T-helper 1 cell treated with Interleukin-12 subunit alpha and Interleukin-12 subunit beta and Interleukin-4 antibody, amounts not matched to agents 30 μg/mL and 1 μg/mL, for 36 hours (primary cell): ENCODE measurements at regions not wholly inside any gene's neighbourhood (a gene's known extent, or its start where the extent isn't known, plus 50 kb on each side); places are given as distances from the start of the nearest gene placed in this dataset.
A peak's percentile ranks its signal among the peaks of the same experiment; 100 is the strongest.

ENCODE experiments used
- H3K27ac Mint-ChIP-seq: one replicate; pipeline ENCODE4 v1.8.0; 2021; ENCODE audit warnings: mild to moderate bottlenecking, mixed read lengths
- H3K27me3 Mint-ChIP-seq: one replicate; pipeline ENCODE4 v1.8.0; 2021; ENCODE audit warnings: low read depth, mixed read lengths
- H3K36me3 Mint-ChIP-seq: one replicate; pipeline ENCODE4 v1.8.0; 2021; ENCODE audit warnings: low read depth, mixed read lengths
- H3K4me1 Mint-ChIP-seq: one replicate; pipeline ENCODE4 v1.8.0; 2021; ENCODE audit warnings: low read depth, mixed read lengths
- H3K4me3 Mint-ChIP-seq: one replicate; pipeline ENCODE4 v1.8.0; 2021; ENCODE audit warnings: mild to moderate bottlenecking, moderate library complexity, mixed read lengths
- H3K9me3 Mint-ChIP-seq: one replicate; pipeline ENCODE4 v1.8.0; 2021; ENCODE audit warnings: mixed read lengths

DNA sequence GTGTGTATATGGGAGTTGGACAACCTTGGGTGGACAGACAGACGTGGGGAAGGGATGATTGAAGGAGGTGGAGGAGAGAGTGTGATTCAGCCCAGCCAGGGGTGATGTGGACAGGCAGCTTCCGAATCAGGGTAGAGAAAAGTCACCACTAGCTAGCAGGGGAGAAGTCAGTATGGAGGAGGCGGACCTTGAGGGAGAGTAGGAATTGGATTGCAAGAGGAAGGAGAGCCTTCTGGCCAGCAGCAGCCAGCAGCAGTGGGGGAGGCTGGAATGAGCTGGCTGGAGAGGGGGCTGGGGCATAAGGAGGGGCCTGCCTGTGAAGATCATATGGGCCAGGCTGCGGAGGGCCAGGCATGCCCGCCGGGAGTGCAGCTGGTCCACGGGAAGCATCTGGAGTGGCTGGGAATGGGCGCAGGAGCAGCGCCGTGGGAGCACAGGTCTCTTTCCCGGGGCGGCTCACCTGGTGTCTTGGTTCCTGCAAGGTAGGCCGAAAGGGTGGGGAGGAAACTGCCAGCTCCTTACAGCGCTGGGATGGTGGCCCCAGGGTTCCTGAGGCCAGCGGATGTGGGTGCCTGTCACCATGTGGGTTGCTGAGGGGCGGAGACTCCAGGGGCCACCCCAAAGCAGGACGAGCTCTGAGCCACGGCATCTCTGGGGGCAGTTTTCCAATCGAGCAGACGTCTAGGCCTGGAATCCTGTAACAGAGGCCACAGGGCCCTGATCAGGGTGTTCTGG is 235.3 kb downstream of the SEC14L1 start:
- Mint-ChIP-seq H3K27ac (peak overlapping the region; percentile 85), H3K4me3 (peak overlapping the region; percentile 91), H3K36me3 (peaks cover 24% of the 10 kb centered on the region), H3K27me3 (no peaks in the 10 kb centered on the region), H3K9me3 (no peaks in the 10 kb centered on the region), H3K4me1 (peaks cover 48% of the 10 kb centered on the region)

DNA sequence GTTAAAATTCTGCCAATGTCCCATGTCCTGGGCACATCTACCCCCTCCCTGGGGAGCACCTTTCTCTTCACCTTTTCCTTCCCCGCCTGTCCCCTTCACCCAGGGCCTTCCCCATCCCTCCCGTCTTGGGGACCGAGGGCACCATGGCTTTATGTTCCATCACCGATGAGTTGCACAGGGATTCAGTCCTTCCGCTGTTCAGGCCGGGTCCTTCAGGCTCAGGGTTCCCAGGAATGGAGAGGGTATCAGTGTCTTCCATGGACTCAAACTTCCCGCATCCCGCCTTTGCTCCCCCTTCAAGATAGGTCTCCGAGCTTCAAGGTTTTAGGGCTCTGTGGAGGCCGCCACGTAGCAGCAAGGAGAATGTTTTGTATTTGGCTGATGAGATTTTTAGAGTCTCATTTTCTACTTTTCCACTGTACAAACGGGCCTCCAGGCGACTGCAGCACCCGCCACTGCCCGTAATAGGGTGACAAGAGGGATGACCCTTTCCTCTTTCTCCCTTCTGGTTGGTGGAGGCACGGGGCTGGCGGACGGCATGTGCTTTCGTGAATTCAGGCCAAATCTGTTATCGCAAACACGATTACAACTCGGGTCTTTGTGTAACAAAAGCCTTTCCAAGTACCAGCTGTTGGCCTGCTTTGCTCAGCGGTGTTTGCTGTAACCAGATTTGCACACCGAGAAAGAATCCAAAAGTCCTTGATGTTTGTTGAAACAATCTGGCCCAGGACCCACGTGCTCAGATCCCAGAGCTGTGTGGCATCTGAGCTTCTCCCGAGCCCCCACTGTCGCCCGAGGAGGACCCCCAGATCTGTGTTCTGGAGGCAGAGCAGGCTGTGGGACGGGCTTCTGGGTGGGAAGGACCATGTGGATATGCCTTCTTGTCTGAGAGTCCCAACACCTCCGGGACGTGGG is 236.3 kb downstream of the SEC14L1 start:
- Mint-ChIP-seq H3K27ac (peak overlapping the region; percentile 77), H3K4me1 (peaks cover 45% of the 10 kb centered on the region), H3K9me3 (no peaks in the 10 kb centered on the region), H3K36me3 (peaks cover 25% of the 10 kb centered on the region), H3K4me3 (peak overlapping the region; percentile 91), H3K27me3 (no peaks in the 10 kb centered on the region)

GRCh38 chr17:77377710-77378235 is 237.0 kb downstream of the SEC14L1 start:
- H3K27me3 Mint-ChIP-seq, result no peaks in the 10 kb centered on the region
- H3K9me3 Mint-ChIP-seq, result no peaks in the 10 kb centered on the region
- no peak overlapping the region for H3K27ac Mint-ChIP-seq
- no peak overlapping the region for H3K4me3 Mint-ChIP-seq
- peaks cover 48% of the 10 kb centered on the region for H3K4me1 Mint-ChIP-seq
- H3K36me3 Mint-ChIP-seq, result peaks cover 25% of the 10 kb centered on the region

DNA sequence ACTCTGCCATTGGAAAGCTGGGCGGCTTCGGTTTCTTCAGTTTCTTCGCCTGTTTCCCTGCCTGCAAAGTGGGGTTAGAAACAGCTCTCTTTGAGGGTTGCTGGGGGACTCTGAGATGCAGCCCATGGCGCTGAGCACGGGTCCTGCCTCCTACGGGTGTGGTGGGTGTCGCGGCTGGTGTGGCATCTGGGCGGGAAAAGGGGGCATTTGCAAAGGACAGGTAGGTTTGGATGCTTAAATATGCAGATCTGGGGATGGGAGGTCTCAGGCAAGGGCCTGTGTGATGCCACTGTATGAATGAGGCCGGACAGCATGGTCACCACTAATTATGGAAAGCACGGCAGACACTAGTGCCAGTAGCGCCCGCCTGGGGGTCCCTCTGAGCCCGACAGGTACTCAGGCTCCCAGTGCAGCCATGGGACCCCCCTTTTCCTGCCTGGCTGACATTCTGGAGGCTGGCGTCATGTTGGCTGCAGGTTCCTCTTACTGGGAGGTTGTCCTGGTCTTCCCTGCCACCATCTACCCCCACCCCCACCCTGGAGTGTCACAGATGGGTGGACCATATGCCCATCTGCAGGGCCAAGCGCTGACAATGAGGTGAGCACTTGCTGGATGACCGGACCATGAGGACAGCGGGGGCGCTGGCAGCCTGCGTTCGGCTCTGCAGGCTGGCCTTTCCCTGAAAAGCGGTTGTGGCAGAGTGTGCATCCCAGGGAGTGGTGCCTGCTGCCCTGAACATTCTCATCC is 237.7 kb downstream of the SEC14L1 start:
- no peak overlapping the region for H3K4me3 Mint-ChIP-seq
- no peaks in the 10 kb centered on the region for H3K27me3 Mint-ChIP-seq
- H3K9me3 Mint-ChIP-seq, result no peaks in the 10 kb centered on the region
- peaks cover 27% of the 10 kb centered on the region for H3K36me3 Mint-ChIP-seq
- peaks cover 54% of the 10 kb centered on the region for H3K4me1 Mint-ChIP-seq
- H3K27ac Mint-ChIP-seq, result peak overlapping the region; percentile 11

DNA sequence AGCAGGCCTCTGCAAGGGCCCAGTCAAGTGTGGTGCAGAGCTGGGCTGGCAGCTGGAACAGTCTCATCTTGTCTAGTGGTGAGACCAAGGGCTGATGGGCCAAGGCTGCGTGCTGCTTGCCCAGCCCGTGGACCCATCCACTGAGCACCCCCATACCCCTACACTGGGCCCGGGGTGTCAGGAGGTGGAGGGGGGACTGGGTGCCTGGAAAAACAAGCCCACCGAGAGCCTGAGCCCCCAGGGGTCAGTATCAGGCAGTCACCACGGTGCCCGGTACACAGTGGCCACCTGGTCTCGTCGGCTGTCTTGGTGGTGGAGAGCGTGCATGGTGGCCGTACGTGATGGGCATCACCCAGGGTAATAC is 238.3 kb downstream of the SEC14L1 start:
- Mint-ChIP-seq H3K9me3 (no peaks in the 10 kb centered on the region), H3K4me1 (peaks cover 60% of the 10 kb centered on the region), H3K36me3 (peaks cover 31% of the 10 kb centered on the region), H3K27me3 (no peaks in the 10 kb centered on the region), H3K27ac (no peak overlapping the region), H3K4me3 (no peak overlapping the region)

- peaks cover 30% of the 10 kb centered on the region for H3K36me3 Mint-ChIP-seq
- peaks cover 66% of the 10 kb centered on the region for H3K4me1 Mint-ChIP-seq
- no peaks in the 10 kb centered on the region for H3K9me3 Mint-ChIP-seq
- no peak overlapping the region for H3K4me3 Mint-ChIP-seq
- H3K27ac Mint-ChIP-seq, result no peak overlapping the region
- H3K27me3 Mint-ChIP-seq, result no peaks in the 10 kb centered on the region
These were observed 239.1 kb downstream of the SEC14L1 start for GRCh38 chr17:77379832-77380231.

DNA sequence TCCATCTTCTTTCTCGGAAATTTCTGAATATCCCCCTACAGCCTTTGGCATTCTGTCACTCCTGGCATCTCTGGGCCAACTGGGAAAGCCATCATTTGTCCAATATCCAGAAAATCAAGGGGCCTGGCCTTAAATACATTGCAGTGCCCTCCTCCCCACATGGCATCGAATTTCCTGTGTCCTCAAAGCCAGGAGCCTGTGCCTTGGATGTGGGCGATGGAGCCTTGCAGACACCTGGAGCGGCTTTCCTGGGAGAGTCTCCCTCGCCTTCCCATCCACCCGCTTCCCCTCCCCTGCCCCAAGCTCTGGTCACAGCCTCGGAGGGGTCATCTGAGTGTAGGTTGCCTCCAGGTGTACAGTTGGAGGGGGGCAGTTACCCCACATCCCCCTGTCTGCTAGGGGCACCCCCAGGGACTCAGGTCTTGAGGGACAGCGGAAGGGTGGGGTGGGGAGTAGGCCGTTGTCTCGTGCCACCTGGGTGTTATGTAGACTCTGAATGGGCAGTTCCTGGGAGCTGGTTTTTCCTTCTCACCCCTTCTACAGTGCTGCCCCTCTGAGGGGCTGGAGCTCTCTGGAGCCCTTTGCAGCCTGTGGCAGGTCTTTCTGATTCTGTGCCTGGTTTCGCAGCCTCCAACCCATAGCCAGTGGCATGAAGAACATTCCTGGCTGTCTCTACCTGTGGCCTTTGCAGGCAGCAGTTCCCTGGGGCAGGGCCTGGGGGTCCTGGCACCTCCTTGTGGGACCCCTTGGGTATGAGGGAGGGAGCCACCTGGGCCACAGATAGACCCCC is 239.8 kb downstream of the SEC14L1 start:
- Mint-ChIP-seq H3K4me1 (peaks cover 61% of the 10 kb centered on the region), H3K9me3 (no peaks in the 10 kb centered on the region), H3K36me3 (peaks cover 25% of the 10 kb centered on the region), H3K27me3 (no peaks in the 10 kb centered on the region), H3K4me3 (no peak overlapping the region), H3K27ac (no peak overlapping the region)

- H3K27ac Mint-ChIP-seq, result peak overlapping the region; percentile 77
- no peaks in the 10 kb centered on the region for H3K27me3 Mint-ChIP-seq
- peaks cover 20% of the 10 kb centered on the region for H3K36me3 Mint-ChIP-seq
- peak overlapping the region; percentile 58 for H3K4me3 Mint-ChIP-seq
- peaks cover 61% of the 10 kb centered on the region for H3K4me1 Mint-ChIP-seq
- no peaks in the 10 kb centered on the region for H3K9me3 Mint-ChIP-seq
These were observed 240.5 kb downstream of the SEC14L1 start for GRCh38 chr17:77381185-77381700.

- Mint-ChIP-seq H3K4me3 (peak overlapping the region; percentile 71), H3K9me3 (no peaks in the 10 kb centered on the region), H3K4me1 (peaks cover 61% of the 10 kb centered on the region), H3K27me3 (no peaks in the 10 kb centered on the region), H3K27ac (peak overlapping the region; percentile 77), H3K36me3 (peaks cover 17% of the 10 kb centered on the region)
These were observed 241.0 kb downstream of the SEC14L1 start for GRCh38 chr17:77381731-77382130.

- H3K27ac Mint-ChIP-seq, result peak overlapping the region; percentile 72
- H3K27me3 Mint-ChIP-seq, result no peaks in the 10 kb centered on the region
- H3K36me3 Mint-ChIP-seq, result peaks cover 20% of the 10 kb centered on the region
- H3K9me3 Mint-ChIP-seq, result no peaks in the 10 kb centered on the region
- H3K4me3 Mint-ChIP-seq, result peak overlapping the region; percentile 71
- H3K4me1 Mint-ChIP-seq, result peaks cover 62% of the 10 kb centered on the region
These were observed 241.7 kb downstream of the SEC14L1 start for GRCh38 chr17:77382356-77382911.

- H3K36me3 Mint-ChIP-seq, result peaks cover 15% of the 10 kb centered on the region
- H3K9me3 Mint-ChIP-seq, result no peaks in the 10 kb centered on the region
- H3K27me3 Mint-ChIP-seq, result no peaks in the 10 kb centered on the region
- peak overlapping the region; percentile 74 for H3K4me3 Mint-ChIP-seq
- peaks cover 61% of the 10 kb centered on the region for H3K4me1 Mint-ChIP-seq
- H3K27ac Mint-ChIP-seq, result peak overlapping the region; percentile 77
These were observed 242.3 kb downstream of the SEC14L1 start for GRCh38 chr17:77382966-77383612.

- peak overlapping the region; percentile 10 for H3K4me3 Mint-ChIP-seq
- H3K4me1 Mint-ChIP-seq, result peaks cover 64% of the 10 kb centered on the region
- H3K36me3 Mint-ChIP-seq, result peaks cover 18% of the 10 kb centered on the region
- H3K9me3 Mint-ChIP-seq, result no peaks in the 10 kb centered on the region
- H3K27me3 Mint-ChIP-seq, result no peaks in the 10 kb centered on the region
- H3K27ac Mint-ChIP-seq, result peak overlapping the region; percentile 46
These were observed 243.1 kb downstream of the SEC14L1 start for GRCh38 chr17:77383613-77384608.
